Calu3 (cell line): ENCODE measurements at regions not wholly inside any gene's neighbourhood (a gene's known extent, or its start where the extent isn't known, plus 50 kb on each side); places are given as distances from the start of the nearest gene placed in this dataset.

Experiments
- BruUV-seq: library from RNA; stranded (reverse); fragments of 400-500 nt; replicated peaks from 2 replicates; lab custom pipeline; 2021; lab: Mats Ljungman, UMichigan
- CTCF ChIA-PET: fragments of 300-600 bp; sonication (Branson Sonifier 250); formaldehyde crosslinking; loops from one replicate; lab custom pipeline; 2022; ENCODE audit warnings: antibody characterized with exemption; lab: Charles Lee
- DNase-seq: peaks from one replicate; pipeline ENCODE4 v3.0.0; 2022
- H3K27ac Mint-ChIP-seq: one replicate; pipeline ENCODE4 v1.8.0; 2022; ENCODE audit warnings: mixed read lengths; ENCODE audit not compliant: unreplicated experiment
- H3K27me3 Mint-ChIP-seq: one replicate; pipeline ENCODE4 v1.8.0; 2022; ENCODE audit warnings: mixed read lengths; ENCODE audit not compliant: unreplicated experiment
- H3K36me3 Mint-ChIP-seq: one replicate; pipeline ENCODE4 v1.8.0; 2022; ENCODE audit warnings: mild to moderate bottlenecking, moderate library complexity, mixed read lengths; ENCODE audit not compliant: insufficient read depth, unreplicated experiment
- H3K4me1 Mint-ChIP-seq: one replicate; pipeline ENCODE4 v1.8.0; 2022; ENCODE audit warnings: mild to moderate bottlenecking, low read depth, mixed read lengths; ENCODE audit not compliant: unreplicated experiment
- H3K4me3 Mint-ChIP-seq: one replicate; pipeline ENCODE4 v1.8.0; 2022; ENCODE audit warnings: mild to moderate bottlenecking, low read depth, moderate library complexity, mixed read lengths; ENCODE audit not compliant: unreplicated experiment
- H3K9me3 Mint-ChIP-seq: one replicate; pipeline ENCODE4 v1.8.0; 2022; ENCODE audit warnings: low read depth, mixed read lengths; ENCODE audit not compliant: unreplicated experiment
- intact Hi-C: fragments of 100-400 bp; cut with micrococcal nuclease; formaldehyde crosslinking; loops from one replicate; pipeline ENCODE4 v1.10.0; 2022; ENCODE audit not compliant: unreplicated experiment
- TF ChIP-seq, protein P1 (sequence below): fragments of 200-600 bp; IDR thresholded peaks from one replicate; pipeline ENCODE4 v1.8.0; 2022; ENCODE audit warnings: antibody characterized with exemption; ENCODE audit not compliant: unreplicated experiment

DNA sequence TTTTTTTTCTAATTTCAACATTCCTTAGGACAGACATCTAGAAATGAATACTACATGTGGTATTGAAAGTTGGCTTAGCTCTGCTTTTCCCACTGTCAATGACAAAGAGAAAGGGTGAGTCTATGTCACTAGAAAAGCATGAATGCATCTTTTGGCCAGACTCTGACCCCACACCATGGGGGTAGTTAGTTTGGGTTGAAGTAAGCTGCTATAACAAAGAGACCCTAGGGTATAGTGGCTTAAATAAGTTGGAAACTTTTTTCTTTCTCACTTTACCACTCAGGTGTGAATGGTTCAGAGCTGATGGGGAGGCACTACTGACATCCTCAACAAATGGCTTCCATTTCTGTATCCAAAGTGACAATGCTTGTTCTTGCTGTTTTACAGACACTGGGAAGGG, 161.5 kb downstream of the DLEU7 start:
- H3K27ac Mint-ChIP-seq, result no peak overlapping the region
- DNase-seq, result no peak
- no peaks in the 10 kb centered on the region for H3K4me1 Mint-ChIP-seq
- no peak overlapping the region for H3K4me3 Mint-ChIP-seq
- BruUV-seq, result no TSS peak
- TF ChIP-seq, protein P1, sequence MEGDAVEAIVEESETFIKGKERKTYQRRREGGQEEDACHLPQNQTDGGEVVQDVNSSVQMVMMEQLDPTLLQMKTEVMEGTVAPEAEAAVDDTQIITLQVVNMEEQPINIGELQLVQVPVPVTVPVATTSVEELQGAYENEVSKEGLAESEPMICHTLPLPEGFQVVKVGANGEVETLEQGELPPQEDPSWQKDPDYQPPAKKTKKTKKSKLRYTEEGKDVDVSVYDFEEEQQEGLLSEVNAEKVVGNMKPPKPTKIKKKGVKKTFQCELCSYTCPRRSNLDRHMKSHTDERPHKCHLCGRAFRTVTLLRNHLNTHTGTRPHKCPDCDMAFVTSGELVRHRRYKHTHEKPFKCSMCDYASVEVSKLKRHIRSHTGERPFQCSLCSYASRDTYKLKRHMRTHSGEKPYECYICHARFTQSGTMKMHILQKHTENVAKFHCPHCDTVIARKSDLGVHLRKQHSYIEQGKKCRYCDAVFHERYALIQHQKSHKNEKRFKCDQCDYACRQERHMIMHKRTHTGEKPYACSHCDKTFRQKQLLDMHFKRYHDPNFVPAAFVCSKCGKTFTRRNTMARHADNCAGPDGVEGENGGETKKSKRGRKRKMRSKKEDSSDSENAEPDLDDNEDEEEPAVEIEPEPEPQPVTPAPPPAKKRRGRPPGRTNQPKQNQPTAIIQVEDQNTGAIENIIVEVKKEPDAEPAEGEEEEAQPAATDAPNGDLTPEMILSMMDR, result no peak
- intact Hi-C loops, result no loop called here
- H3K9me3 Mint-ChIP-seq, result no peaks in the 10 kb centered on the region
- CTCF ChIA-PET, result interaction anchor here (0.6 kb wide), 1 partner anchor 8 kb away, joined by 3 read pairs; no protein-coding TSS in a partner anchor
- no peaks in the 10 kb centered on the region for H3K27me3 Mint-ChIP-seq
- peaks cover 11% of the 10 kb centered on the region for H3K36me3 Mint-ChIP-seq

DNA sequence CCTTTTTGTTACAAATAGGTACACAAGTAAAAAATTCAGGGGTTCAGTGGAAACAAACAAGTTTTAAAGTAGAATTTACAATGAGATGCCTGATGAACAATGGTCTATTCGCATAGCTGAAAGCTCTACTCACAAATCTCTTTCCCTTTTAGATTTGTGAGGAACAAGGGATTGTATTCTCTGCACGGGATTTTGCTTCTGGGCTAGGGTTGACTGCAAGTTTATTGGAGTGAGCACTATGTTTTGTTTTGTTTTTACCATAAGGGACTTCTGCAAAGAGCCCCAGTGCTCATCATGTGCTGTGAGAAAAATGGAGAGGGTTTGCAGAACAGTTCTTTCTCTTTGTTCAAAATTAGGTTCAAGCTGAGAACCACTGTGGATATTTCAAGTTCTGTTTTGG, 160.5 kb downstream of the DLEU7 start:
- TF ChIP-seq, protein P1, result no peak
- intact Hi-C loops, result no loop called here
- Mint-ChIP-seq H3K36me3 (peaks cover 11% of the 10 kb centered on the region), H3K27me3 (no peaks in the 10 kb centered on the region), H3K4me3 (no peak overlapping the region), H3K27ac (no peak overlapping the region), H3K9me3 (no peaks in the 10 kb centered on the region), H3K4me1 (no peaks in the 10 kb centered on the region)
- no peak for DNase-seq
- BruUV-seq, result no TSS peak
- CTCF ChIA-PET, result no interaction called here

DNA sequence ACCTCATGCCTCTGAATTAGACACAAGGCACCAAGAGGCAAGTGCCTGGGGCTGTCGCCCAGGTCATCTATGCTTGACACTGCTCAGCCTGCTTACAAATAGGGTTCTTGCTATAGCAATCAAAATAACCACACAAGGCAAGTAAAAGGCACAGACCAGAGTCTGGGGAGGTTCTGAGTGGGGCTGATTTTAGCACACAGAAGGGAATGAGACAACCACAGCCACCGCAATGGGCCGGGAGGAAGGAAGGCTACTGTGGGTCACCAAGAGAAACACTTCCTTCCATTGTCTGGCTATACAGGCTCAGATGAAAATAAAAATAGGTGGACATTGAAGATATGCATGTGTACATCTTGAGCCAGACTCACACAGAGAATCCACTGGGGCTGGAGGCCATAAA, 159.1 kb downstream of the DLEU7 start:
- CTCF ChIA-PET, result no interaction called here

DNA sequence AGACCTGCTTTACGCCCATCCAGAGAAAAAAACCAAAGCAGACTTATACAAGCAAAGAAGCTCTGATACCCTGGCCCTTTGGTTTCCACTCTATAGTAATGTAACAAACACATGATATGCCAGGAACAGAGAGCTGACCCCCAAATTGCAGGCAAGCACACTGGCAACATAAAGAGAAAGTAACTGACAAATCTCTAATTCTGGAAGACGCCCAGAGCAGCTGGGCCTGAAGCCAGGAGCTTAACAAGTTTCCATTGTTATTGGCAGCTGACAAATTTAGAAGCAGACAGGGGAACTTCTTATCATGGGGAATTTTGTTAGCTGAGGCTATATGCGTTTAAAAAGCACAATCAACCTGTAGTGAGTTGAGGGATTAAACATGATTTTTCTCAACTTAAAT, 158.0 kb downstream of the DLEU7 start:
- intact Hi-C loops, result no loop called here
- CTCF ChIA-PET, result no interaction called here
- peaks cover 2% of the 10 kb centered on the region for H3K36me3 Mint-ChIP-seq
- TF ChIP-seq, protein P1, result no peak
- H3K27me3 Mint-ChIP-seq, result no peaks in the 10 kb centered on the region
- H3K27ac Mint-ChIP-seq, result no peak overlapping the region
- no peaks in the 10 kb centered on the region for H3K4me1 Mint-ChIP-seq
- peak; percentile 27 for DNase-seq
- H3K9me3 Mint-ChIP-seq, result no peaks in the 10 kb centered on the region
- no TSS peak for BruUV-seq
- H3K4me3 Mint-ChIP-seq, result no peak overlapping the region

More for the DNA sequence above, 159.1 kb downstream of the DLEU7 start:
- no peaks in the 10 kb centered on the region for H3K27me3 Mint-ChIP-seq
- H3K4me1 Mint-ChIP-seq, result no peaks in the 10 kb centered on the region
- H3K9me3 Mint-ChIP-seq, result no peaks in the 10 kb centered on the region
- TF ChIP-seq, protein P1, result no peak
- H3K4me3 Mint-ChIP-seq, result no peak overlapping the region
- H3K36me3 Mint-ChIP-seq, result peaks cover 5% of the 10 kb centered on the region
- DNase-seq, result no peak
- no peak overlapping the region for H3K27ac Mint-ChIP-seq
- BruUV-seq, result no TSS peak
- intact Hi-C loops, result no loop called here
